Hematopoietic multipotent progenitor cell treated with erythropoietin and hydrocortisone succinate and interleukin-3 and kit ligand, for 15 days (in vitro differentiated cells): ENCODE measurements at regions not wholly inside any gene's neighbourhood (a gene's known extent, or its start where the extent isn't known, plus 50 kb on each side); places are given as distances from the start of the nearest gene placed in this dataset.
"Not testable (repeated sequence)": the region's sequence is repeated elsewhere in the genome, so short reads cannot be mapped to it uniquely, and the experiment has no call there.

ENCODE experiments used
- DNase-seq: peaks from one replicate; pipeline ENCODE4 v3.0.0-alpha.2; 2015; ENCODE audit warnings: low spot score

- DNase-seq, result no peak
Observed at GRCh38 chr5:154620411-154620810, 134.8 kb upstream of the LARP1 start.

GRCh38 chr5:154618696-154619095 lies 136.5 kb upstream of the LARP1 start:
- DNase-seq, result no peak

- DNase-seq, result no peak
Observed at GRCh38 chr5:154614595-154614994, 136.6 kb upstream of the HAND1 start.

GRCh38 chr5:154614125-154614524 lies 136.1 kb upstream of the HAND1 start:
- DNase-seq, result no peak

GRCh38 chr5:154612666-154613065 lies 134.6 kb upstream of the HAND1 start:
- no peak for DNase-seq

GRCh38 chr5:154611341-154611767 lies 133.3 kb upstream of the HAND1 start:
- DNase-seq, result no peak

- peak; percentile 50 for DNase-seq
Observed at GRCh38 chr5:154610321-154611154, 132.5 kb upstream of the HAND1 start.

GRCh38 chr5:154609251-154609650 lies 131.2 kb upstream of the HAND1 start:
- no peak for DNase-seq

- DNase-seq, result no peak
Observed at GRCh38 chr5:154608531-154609011, 130.5 kb upstream of the HAND1 start.

- DNase-seq, result no peak
Observed at GRCh38 chr5:154607746-154608145, 129.7 kb upstream of the HAND1 start.

GRCh38 chr5:154606246-154606645 lies 128.2 kb upstream of the HAND1 start:
- no peak for DNase-seq

- DNase-seq, result no peak
Observed at GRCh38 chr5:154603953-154604679, 126.1 kb upstream of the HAND1 start.

- no peak for DNase-seq
Observed at GRCh38 chr5:154603485-154603884, 125.5 kb upstream of the HAND1 start.

- no peak for DNase-seq
Observed at GRCh38 chr5:154603011-154603410, 125.0 kb upstream of the HAND1 start.

- no peak for DNase-seq
Observed at GRCh38 chr5:154601014-154601413, 123.0 kb upstream of the HAND1 start.

GRCh38 chr5:154598021-154598420 lies 120.0 kb upstream of the HAND1 start:
- DNase-seq, result no peak

GRCh38 chr5:154596844-154597243 lies 118.8 kb upstream of the HAND1 start:
- not testable (repeated sequence) for DNase-seq

GRCh38 chr5:154595662-154596061 lies 117.6 kb upstream of the HAND1 start:
- no peak for DNase-seq

GRCh38 chr5:154593796-154594195 lies 115.8 kb upstream of the HAND1 start:
- no peak for DNase-seq

GRCh38 chr5:154593071-154593470 lies 115.0 kb upstream of the HAND1 start:
- no peak for DNase-seq

- no peak for DNase-seq
Observed at GRCh38 chr5:154590093-154590724, 112.2 kb upstream of the HAND1 start.

GRCh38 chr5:154589511-154589910 lies 111.5 kb upstream of the HAND1 start:
- DNase-seq, result no peak
